Medulla oblongata (tissue), 1 donor: ENCODE measurements at regions not wholly inside any gene's neighbourhood (a gene's known extent, or its start where the extent isn't known, plus 50 kb on each side); places are given as distances from the start of the nearest gene placed in this dataset.
A peak's percentile ranks its signal among the peaks of the same experiment; 100 is the strongest.

Source experiments
- DNase-seq: peaks from one replicate; pipeline ENCODE4 v3.0.0-alpha.2; 2015; ENCODE audit errors: extremely low spot score

DNA sequence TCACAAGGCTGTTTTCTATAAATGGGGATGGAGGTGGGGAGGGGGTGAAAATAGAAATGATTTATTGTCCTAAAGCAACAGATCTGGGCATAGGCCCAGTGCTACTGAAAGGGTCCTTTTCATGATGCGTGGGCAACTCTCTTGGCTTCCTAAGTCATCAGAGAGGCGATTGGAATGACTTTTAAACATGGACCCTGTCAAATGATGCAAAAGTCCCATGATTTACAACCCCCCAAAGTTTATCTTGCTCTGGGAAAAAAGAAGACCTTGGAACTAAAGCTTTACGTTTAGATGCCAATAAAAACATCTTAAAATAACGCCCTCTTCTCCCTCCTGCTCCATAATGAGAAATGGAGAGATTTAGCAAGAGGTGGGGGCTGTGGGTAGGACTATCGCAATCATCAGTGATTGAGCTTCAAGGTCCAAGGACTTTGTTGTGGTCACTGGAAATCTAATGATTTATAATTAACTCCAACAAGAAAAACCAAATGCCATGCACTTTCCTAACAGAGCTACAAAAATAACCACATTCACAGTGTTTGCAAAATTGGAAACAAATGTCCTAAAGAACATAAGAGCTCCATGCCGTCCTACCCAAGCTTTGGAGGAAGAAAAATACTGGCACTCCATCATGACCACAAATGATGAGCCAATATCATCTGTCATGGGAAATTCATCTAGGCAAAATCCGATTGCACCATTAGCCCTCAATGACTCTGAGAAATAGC is 167.5 kb upstream of the CLINT1 start:
- DNase-seq = peak; percentile 10

GRCh38 chr5:158023266-158023665 is 164.3 kb upstream of the CLINT1 start:
- DNase-seq = no peak

GRCh38 chr5:158022837-158023236 is 163.9 kb upstream of the CLINT1 start:
- DNase-seq = no peak

DNA sequence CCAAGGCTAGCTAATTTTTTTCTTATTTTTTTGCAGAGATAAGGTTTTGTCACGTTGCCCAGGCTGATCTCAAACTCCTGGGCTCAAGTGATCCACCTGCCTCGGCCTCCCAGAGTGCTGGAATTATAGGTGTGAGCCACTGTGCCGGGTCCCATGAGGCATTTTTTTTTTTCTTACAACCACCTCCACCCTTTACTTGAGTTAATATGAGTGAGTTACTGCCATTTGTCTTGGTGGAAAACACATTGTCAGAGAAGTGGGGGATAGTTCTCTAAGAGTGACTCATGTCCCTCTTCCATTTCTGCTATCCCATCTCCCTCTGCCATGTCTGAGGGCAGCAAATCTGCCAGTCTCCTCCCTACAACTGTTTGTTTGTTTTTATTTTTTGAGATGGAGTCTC is 163.4 kb upstream of the CLINT1 start:
- DNase-seq = no peak

GRCh38 chr5:158020555-158021418 is 161.8 kb upstream of the CLINT1 start:
- no peak for DNase-seq

GRCh38 chr5:158017469-158017868 is 158.5 kb upstream of the CLINT1 start:
- no peak for DNase-seq

- no peak for DNase-seq
Observed at GRCh38 chr5:158014372-158014771, 155.4 kb upstream of the CLINT1 start.

DNA sequence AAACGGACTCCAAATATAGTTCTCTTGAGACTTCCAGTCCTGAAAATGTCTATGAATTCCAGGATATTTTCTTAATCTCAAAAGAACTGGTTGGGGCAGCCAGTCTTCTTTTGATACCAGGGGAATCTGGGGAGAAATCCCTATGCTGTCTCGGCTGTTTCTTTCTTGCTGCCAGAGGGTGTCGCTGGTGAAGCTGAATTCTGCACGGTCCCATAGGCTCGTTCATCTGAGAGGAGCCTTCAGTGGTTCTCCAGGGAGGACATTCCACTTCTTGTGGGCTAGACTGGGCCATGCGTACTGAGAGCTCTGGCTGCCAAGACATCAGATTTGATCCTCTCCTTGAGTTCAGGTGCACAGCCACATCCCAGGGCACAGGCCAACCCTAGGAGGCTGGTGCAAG is 155.0 kb upstream of the CLINT1 start:
- DNase-seq = no peak

DNA sequence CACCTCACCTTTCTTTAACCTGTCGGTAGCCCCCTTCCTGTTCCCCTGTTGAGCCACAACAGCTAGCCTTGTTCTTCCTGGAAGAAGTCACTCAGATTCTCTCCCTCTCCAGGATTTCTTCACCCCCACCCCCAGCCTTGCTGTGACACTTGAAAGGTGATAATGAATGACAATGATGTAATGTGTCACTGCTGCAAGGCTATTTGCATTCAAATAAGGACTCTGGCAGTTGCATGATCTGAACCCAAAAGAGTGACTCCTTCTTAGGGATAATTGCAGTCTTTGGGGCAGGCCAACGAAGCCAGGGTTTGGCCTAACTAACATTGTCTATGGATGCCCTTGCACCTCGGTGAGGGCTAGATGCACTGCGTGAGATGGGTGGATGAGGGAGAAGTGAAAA is 154.4 kb upstream of the CLINT1 start:
- DNase-seq = no peak

GRCh38 chr5:158011422-158011821 is 152.5 kb upstream of the CLINT1 start:
- no peak for DNase-seq

DNA sequence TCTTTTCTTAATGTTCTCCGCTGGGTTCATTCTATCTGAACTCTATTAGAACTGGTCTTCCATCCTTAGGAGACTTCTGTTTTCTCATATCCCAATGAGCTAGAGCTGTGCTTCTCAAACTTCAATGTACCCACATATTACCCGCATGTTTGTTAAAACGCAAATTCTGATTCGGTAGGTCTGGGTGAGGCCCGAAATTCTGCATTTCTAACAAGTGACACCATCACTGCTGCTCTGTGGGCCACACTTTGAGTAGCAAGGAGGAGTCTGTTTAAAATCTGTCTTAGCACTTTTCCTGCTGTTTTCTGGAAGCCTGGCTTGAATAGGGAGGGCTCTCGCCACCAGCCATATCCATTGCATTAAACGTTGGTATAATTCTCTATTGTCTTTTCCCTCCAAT is 151.9 kb upstream of the CLINT1 start:
- no peak for DNase-seq

DNA sequence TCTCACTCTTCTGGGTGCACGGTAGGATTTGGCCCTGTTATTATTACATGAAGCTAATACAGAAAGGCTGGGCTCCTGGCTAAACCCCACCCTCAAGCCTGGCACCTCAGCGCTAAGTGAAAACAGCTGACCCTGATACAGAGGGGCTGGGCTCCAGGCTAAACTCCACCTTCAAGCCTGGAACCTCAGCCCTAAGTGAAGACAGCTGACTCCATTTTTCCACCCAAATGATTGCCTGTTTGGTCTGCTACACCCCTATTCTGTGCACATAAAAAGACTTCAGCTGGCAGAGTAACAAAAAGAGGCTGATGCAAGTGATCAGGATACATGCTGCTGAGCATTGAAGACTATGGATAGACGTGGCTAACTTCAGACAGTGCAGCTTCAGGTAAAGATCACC is 148.4 kb upstream of the CLINT1 start:
- DNase-seq = no peak

DNA sequence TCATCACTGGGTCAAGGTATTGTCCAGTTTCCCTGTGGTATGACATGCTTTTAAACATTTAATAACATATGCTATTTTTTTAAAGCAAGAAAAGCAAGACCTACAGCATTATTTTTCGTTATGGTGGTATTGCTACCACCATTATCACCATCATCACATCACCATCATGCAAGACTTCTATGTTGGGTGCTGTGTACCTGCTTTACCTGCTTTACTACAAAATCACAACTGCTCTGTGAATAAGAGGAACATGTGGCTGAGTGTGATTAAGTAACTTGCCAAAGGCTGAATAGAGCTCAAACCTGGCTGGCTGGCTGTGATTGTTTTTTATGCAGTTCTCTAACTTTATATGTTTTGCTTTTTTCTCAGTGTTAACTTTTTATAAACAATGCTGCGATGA is 140.8 kb upstream of the CLINT1 start:
- DNase-seq = no peak

DNA sequence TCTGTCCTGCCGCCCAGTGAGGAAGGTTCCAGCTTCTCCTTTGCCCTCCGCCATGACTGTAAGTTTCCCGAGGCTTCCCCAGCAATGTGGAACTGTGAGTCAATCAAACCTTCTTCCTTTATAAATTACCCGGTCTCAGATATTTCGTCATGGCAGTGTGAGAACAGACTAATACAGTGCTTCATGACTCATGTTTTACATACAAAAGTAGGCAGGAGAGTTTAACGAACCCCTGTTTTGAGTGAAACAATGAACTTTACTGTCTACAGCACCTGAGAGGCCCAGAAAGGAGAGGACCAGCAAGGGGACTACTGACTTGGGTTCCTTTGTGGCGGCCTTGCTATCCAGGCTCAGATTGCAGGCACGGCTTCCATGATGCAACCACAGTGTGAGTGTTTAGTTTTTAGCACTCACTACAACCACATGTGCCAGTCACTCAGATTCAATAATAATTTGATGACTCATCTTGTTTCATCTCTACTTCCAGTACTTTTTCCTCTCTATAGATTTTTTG is 139.1 kb upstream of the CLINT1 start:
- no peak for DNase-seq

DNA sequence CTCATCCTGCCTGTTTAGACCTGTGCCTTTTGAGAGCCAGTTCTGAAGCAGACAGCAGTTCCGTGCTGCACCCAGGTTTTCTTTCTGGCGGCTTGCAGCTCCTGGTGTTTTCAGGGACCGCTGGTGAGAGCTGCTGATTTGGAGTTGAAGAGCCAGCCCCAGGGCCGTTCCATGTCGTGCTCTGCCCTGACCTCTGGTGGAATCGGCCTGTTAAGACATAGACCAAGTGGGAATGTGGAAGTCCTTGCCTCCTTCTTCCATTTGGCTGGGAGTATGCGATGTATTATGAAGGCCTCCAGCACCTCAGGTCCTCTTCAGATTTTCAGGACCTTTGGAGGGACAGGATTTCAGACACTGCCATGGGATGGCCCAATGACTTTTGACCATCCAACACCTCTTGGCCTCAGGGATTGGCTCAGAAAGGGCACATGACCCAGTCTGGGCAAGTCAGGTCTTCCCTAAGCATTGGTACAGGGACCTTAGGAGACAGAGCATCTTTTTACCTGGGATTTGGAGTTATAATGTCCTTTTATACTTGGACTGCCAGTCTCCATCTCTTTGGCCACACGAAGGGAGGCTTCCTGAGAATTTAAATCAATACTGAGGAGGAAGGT is 136.1 kb upstream of the CLINT1 start:
- DNase-seq = peak; percentile 86

GRCh38 chr5:157993986-157994691 is 135.2 kb upstream of the CLINT1 start:
- DNase-seq = no peak

- DNase-seq = no peak
Observed at GRCh38 chr5:157993201-157993600, 134.3 kb upstream of the CLINT1 start.

DNA sequence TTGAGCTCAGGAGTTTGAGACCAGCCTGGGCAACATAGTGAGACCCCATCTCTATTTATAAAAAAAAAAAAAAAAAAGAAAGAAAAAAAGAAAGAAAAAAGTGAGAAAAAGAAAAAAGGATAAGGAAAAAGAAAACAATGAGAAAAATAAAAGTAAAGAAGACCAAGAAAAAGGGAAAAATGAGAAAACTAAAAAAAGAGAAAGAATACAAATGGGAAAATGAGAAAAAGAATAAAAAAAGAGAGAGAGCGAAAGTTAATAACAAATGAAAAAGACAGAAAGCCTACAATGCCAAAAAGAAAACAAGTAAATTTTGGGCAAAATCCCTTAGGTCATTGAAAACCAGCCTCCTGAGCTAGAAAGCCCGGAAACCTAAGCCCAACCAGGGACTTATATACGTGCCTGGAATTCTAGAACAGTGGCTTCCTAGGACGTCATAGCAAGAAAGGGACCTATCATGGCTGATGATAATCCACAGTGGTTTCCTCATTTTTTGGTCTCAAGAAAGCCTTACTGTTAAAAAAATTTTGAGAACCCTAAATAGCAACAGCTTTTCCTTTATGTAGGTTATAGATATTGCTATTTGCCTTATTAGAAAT is 131.7 kb upstream of the CLINT1 start:
- DNase-seq = no peak

DNA sequence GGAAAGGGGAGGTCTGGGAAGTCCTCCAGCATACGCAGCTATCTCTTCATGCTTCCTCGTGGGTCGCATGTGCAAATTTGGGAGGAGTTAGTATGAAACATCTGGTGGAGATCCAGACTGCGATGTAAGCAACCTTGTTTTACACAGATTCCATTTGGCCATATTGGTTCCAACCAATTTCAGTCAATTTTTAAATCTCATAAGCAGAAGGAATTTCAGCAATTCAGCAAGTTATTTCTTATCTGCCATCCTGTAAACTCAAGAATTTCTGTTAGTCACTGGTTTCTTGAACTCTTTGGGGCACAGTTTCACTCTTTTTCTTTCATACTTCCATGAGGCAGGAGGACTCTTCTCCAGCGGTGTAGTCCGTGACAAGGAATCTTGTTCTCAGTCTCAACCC is 130.4 kb upstream of the CLINT1 start:
- DNase-seq = no peak

DNA sequence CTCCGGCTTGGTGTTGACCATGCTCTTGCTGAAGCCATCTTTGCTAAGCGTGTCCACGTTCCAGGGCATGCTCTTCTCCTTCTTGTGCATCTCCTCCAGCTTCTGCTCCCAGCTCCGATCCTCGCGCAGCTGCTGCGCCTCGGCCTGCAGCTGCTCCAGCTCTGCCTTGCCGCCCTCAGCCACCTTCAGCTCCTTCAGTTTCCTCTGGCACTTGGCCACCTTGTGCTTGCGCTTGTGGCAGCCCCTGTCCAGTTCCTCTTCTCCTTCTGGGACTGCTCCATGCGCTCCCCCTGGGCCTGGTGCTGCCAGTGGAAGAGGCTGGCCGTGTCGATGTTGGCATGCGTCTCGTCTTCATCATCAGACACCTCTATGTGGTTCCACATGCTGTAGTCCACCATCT is 128.3 kb upstream of the CLINT1 start:
- DNase-seq = no peak

- no peak for DNase-seq
Observed at GRCh38 chr5:157986431-157986990, 127.6 kb upstream of the CLINT1 start.
